HG03139 (cell line): ENCODE measurements at regions not wholly inside any gene's neighbourhood (a gene's known extent, or its start where the extent isn't known, plus 50 kb on each side); places are given as distances from the start of the nearest gene placed in this dataset.

Experiments
- ATAC-seq: cut with Tn5 transposase; IDR thresholded peaks from one replicate; pipeline ENCODE4 v1.9.1; 2021; ENCODE audit not compliant: unreplicated experiment

GRCh38 chr11:91776655-91777054 lies 448.0 kb upstream of the FAT3 start:
- ATAC-seq, result no peak

DNA sequence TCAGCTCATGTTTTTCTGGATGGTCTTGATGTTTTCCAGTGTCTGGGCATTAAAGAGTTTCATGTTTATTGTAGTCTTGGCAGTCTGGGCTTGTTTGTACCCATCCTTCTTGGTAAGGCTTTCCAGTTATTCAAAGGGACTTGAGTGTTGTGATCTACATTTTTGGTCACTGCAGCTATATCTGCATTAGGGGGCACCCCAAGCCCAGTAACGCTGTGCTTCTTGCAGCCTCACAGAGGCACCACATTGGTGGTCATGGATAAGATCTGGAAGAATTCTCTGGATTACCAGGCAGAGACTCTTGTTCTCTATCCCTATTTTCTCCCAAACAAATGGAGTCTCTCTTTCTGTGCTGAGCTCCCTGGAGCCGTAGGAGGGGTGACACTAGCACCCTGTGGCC lies 451.5 kb upstream of the FAT3 start:
- ATAC-seq, result no peak

DNA sequence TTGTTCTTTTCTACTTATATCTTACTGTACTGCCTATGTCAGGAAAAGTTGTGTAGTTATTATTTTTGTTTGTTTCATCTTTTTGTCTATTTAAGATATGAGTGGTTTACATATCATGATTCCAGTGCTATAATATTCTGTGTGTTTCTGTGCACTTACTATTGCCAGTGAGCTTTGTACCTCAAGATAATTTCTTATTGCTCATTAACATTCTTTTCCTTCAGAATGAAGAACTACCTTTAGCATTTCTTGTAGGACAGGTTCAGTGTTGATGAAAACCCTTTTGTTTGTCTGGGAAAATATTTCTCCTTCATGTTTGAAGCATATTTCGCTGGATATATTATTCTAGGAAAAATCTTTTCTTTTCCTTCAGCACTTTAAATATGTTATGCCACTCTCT lies 452.7 kb upstream of the FAT3 start:
- no peak for ATAC-seq

- no peak for ATAC-seq
Observed at GRCh38 chr11:91768783-91769182, 455.8 kb upstream of the FAT3 start.

DNA sequence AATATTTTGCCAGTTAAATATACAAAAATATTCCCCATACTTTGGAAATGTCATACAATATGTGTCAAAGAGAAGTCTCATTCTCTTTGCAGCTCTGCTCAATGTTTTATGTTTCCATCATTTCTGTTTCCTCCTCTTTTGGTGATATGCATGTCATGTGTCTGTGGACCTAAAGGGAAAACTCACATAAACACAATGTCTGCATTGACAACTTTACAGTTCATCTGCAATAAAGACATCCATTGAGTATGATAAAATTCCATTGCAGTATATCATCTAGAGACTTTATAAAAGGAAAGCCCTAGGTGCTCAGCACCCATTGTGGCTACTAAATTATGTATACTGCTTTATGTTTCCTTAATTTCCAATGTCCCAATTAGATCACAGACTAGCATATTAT lies 461.3 kb upstream of the FAT3 start:
- no peak for ATAC-seq

DNA sequence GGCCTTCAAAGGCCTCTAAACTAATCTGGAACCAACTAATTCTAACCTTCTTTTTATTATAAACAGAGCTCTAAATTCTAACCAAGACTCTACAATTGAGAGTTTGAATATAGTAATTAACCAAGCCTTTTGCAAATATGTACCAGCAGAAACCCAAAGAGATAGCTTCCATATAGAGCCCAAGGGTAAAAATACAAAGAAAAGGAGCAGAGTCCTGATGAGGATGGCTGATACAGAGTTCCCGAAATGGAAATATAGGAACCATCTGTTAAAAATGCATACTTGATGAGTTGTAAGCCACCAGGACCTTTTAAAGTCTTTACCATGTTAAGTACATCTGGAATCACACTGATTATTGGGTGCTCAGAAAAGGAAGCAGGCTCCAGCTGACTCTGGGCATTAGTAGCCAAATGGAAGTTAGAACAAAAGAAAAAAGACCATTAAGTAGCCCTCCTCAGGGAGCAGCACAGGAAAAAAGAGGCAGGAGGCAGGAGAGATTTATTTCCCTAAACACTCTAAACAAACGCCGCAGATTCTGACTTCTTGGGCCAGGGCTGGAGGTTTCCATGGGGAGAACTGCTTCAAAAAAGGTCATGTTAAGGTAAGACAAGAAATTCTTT lies 463.1 kb upstream of the FAT3 start:
- no peak for ATAC-seq

DNA sequence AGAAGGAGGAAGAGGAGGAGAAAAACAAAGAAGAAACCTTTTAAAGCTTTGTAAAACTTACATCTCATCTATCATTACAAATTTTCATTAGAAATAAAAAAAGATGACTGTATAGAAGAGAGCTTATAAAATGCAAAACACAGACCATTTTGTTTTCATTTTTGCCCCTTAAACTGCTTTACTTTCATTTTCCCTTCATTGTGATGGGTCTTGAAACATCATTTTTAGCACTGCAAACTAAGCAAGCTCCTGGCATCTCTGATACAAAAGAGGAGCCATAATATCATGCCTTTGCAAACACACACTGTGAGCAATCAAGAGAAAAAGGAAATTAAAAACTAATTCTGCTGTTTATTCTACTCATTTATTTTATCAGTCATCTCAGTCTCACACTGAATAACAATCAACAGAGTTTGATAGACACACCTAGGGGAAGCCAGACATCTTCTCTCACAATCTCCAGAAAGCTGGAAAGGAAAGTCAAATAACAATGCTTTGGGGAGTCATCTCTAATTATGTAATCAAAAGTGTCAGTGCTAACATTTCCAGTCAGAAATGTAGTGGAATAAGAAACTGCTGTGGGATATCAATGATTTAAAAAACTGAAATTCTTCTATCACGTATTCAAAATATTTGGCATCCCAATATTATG lies 467.7 kb upstream of the FAT3 start:
- ATAC-seq, result no peak

- no peak for ATAC-seq
Observed at GRCh38 chr11:91755951-91756707, 468.5 kb upstream of the FAT3 start.

DNA sequence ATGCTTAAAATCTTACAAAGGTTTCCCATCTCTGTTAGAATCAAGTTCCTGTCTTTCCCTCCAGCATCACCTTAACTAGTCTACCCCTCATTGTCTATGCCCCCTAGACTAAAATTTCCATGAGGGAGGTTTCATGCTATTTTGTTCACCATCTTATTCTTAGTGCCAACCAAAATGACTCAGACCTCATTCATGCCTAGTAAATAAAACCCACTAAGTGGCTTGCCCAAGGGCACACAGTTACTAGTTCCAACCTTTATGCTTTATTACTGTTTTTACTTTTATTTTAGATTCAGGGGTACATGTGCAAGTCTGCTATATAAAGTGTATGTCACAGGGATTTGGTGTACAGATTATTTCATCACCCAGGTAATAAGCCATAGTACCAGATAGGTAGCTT lies 469.1 kb upstream of the FAT3 start:
- ATAC-seq, result no peak

DNA sequence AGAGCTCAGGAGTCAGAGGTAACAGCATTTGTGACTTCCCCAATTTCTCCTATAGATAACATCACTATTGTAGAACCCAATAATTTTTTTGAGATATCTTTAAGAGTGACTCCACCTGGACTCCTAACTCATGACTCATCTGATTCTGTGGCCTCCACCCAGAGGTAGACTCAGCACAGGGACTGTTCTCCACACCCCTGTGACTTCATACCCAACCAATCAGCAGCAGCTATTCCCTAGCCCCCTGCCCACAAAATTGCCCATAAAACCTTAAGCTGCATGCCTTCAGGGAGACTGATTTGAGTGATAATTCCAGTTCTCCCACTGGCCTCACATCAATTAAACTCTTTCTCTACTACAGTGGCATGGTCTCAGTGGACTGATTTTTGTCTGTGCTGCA lies 475.4 kb upstream of the FAT3 start:
- no peak for ATAC-seq

- ATAC-seq, result no peak
Observed at GRCh38 chr11:91742155-91742554, 482.5 kb upstream of the FAT3 start.

DNA sequence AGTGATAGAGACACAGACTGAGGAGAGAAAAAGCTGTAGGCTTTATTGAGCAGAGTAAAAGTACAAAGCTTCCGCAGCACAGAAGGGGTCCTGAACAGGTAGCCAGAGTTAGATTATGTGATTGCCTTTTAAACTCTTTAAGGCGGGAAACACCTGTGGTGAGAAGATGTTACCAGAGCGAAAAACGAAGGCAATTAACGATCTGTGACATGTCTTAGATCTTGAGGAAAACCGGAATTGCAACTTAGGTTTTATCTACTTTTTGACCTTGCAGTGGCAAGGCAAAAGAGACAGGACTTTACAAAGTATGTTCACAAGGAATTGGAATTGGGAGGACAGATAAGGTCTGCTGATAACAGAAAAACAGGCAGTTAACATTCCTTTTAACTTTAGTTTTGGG lies 493.6 kb upstream of the FAT3 start:
- ATAC-seq, result no peak

DNA sequence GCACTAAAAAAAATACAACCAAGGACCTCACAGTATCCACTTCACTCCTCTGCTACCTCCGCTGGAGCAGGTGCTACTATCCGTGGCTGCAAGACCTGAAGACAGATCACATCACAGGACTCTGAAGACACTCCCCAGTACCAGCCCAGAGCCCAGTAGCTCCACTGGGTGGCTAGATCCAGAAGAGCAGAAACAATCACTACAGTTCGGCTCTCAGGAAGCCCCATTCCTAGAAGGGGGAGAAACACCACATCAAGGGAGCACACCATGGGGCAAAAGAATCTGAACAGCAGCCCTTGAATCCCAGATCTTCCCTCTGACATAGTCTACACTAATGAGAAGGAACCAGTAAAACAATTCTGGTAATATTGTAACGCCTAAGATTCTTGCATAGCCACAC lies 494.0 kb upstream of the FAT3 start:
- ATAC-seq, result no peak

- ATAC-seq, result no peak
Observed at GRCh38 chr11:91730057-91730456, 494.6 kb upstream of the FAT3 start.

DNA sequence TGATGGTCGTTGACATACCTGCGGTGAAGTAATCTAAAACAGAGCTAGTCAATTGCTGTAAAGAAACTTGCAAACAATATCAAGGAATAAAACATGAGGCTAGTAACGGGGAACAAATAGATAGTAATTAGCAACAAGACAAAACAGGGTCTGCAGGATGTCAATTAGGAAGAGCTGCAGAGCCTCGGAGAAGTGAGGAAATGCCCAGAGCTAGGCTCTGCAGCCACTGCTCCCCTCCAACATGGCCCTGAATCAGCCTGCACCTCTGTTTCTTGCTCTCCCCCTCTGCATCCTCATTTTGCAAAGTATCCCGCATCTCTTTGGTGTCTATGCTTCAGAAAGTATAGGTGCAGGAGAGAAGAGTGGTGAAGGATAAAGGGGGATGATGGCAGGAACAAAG lies 507.4 kb upstream of the FAT3 start:
- ATAC-seq, result no peak

DNA sequence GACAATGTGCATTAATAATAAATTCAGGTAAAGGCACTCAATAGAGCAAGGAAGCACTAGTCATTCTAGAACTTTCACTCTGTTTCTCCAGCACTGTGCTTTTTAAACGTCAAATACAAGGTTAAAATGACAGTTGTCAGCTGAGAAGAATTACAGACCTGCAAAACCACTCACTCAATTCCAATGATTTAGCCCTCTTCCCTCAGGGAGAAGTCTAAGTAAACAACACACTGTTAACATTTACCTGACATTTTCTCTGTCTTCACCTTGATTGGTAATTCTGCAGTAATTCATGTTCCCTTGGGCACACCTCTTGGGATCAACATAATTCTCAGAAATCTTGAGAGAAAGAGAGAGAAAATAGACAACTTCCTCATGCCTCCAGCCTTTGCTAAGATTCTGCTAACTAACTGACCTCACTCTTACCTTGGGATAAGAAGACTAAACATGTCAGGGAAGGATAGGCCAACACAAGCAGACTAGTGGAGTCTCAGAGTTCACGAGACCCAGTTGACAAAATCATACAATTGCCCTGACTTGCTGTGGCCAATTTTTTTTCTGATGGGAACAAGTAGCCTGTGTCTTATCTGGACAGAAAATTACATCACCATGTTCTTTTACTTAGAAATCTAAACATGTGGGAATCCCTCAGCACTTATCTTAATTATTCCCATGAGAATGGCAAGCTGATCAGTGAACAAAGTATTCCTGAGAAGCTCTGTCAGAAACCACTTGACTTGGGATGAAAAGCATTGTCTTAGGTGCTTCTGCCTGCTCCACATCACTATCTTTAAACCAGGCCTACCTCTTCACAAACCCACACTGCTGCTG lies 516.8 kb upstream of the FAT3 start:
- ATAC-seq, result no peak

DNA sequence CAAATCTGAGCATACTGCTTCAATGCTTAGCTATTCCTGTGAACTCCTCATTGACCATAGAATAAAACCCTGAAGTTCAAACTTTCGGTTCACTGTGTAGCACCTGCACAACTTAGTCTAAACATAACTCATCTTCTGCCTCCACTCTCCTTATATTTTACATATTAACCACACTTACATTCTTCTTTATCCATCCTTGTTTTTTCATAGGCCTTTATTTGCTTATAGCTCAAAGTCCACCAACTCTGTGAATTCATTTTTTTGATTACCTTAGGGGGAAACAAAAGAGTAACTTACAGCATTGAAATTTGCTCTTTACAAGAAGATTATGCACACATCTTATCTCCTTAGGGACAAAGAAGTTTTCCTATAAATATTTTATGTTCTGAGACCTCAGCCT lies 521.6 kb upstream of the FAT3 start:
- no peak for ATAC-seq

DNA sequence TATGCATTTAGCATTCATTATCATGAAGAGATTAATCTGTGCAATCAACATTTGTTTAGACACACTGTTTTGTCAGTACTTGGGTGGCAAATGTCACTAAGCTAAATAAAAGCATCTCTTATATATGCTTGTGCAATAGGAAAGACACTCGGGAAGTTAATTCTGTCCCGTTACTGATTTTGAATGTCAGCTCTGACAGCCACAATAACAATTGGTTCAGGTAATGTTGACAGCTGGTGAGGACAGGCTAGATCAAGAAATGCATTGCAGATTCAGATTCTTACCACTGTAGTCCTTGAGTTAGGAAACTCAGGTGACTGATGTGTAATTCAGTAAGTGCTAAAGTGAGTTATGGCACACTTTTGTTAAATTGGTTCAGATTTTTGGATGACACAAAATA lies 523.8 kb upstream of the FAT3 start:
- ATAC-seq, result no peak

DNA sequence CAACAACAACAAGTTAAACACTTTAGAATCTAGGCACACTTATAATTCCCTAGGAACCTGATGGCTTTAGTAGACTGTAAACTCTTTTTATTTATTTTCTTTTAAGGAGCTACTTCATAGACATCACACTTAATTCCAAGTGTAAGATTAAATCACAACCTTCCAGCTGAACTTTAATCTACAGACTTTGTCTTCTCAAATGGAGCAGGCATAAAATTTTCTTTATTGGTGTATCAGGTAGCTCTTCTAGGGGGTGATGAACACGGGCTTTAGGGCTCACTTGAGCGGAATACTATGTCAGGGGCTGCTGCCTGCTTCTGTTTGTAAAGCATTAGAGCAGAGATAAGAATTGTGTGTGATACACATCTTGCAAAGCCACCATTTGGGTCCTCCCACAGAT lies 525.8 kb upstream of the FAT3 start:
- ATAC-seq, result no peak

GRCh38 chr11:91694331-91694730 lies 530.3 kb upstream of the FAT3 start:
- no peak for ATAC-seq

DNA sequence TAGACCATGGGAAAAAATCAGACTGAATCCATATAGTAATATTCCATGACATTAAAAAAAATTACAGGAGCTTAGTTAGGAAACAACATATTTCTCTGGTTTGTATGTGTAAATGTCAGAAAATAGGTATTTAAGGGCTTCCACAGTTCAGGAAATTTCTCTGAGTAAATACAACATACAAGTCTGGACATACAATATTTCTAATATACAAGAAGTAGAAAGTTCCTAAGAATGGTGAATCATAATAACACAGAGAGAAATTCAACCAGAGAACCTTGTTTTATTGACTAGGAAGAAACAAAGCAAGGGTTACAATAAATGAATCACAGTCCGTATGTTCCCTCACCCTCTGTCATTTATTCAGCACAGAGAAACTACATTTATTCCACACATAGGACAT lies 532.7 kb upstream of the FAT3 start:
- no peak for ATAC-seq

- ATAC-seq, result no peak
Observed at GRCh38 chr11:91688672-91689071, 535.9 kb upstream of the FAT3 start.
